GM12878 (cell line): ENCODE measurements at regions not wholly inside any gene's neighbourhood (a gene's known extent, or its start where the extent isn't known, plus 50 kb on each side); places are given as distances from the start of the nearest gene placed in this dataset.

Source experiments
- ATAC-seq: fragments of 200-7000 bp; cut with Tn5 transposase; 3 replicates; pipeline ENCODE4 v1.9.1; 2020; ENCODE audit warnings: mild to moderate bottlenecking, moderate library complexity
- BruUV-seq: library from RNA; stranded (reverse); fragments of 400-500 nt; replicated peaks from 2 replicates; lab custom pipeline; 2021; lab: Mats Ljungman, UMichigan
- CTCF ChIA-PET: fragments of 300-600 bp; sonication (Branson Sonifier 250); formaldehyde crosslinking; extraction: SDS; loops from one replicate; lab custom pipeline; 2021; ENCODE audit warnings: inconsistent platforms; lab: Yijun Ruan, JAX
- POLR2A ChIA-PET: fragments of 350-600 bp; formaldehyde crosslinking; extraction: SDS; loops from one replicate; lab custom pipeline; 2021; ENCODE audit warnings: inconsistent platforms; lab: Charles Lee
- RAD21 ChIA-PET: fragments of 300-600 bp; sonication (Branson Sonifier 250); formaldehyde crosslinking; loops from one replicate; lab custom pipeline; 2023; ENCODE audit warnings: antibody characterized with exemption; ENCODE audit not compliant: unreplicated experiment; lab: Charles Lee
- SMC1A ChIA-PET: fragments of 300-600 bp; sonication (Branson Sonifier 250); formaldehyde crosslinking; loops from one replicate; lab custom pipeline; 2023; ENCODE audit not compliant: unreplicated experiment, uncharacterized antibody; lab: Charles Lee
- DNase-seq: peaks from one replicate; pipeline ENCODE4 v3.0.0-alpha.2; 2011; ENCODE audit warnings: low read depth, low spot score
- FAIRE-seq: peaks from 3 replicates; lab custom pipeline; 2011; peaks lifted over from hg19 to GRCh38; lab: Jason Lieb, UNC
- H2AFZ ChIP-seq: 2 replicates; pipeline ENCODE4 v1.6.0; 2011; ENCODE audit warnings: low read depth, low read length, control low read depth; ENCODE audit not compliant: control insufficient read depth
- H3K27ac ChIP-seq: 2 replicates; pipeline ENCODE4 v1.5.1; 2011; ENCODE audit warnings: control low read depth; ENCODE audit not compliant: control insufficient read depth, insufficient read depth
- H3K27me3 ChIP-seq, 2 experiments: replicated peaks in 1 of 2; 2 replicates each; pipeline versions ENCODE4 v1.6.0 to v1.6.1; 2011; ENCODE audit warnings: low read length in 1 of 2; ENCODE audit not compliant: control insufficient read depth in 2 of 2, insufficient read depth in 2 of 2
- H3K36me3 ChIP-seq, 2 experiments: 2 replicates each; pipeline ENCODE4 v1.5.1; 2011; ENCODE audit warnings: low read length in 1 of 2; ENCODE audit not compliant: control insufficient read depth in 2 of 2, insufficient read depth in 2 of 2
- H3K4me1 ChIP-seq: 2 replicates; pipeline ENCODE4 v1.6.1; 2011; ENCODE audit warnings: mild to moderate bottlenecking, low read length, moderate library complexity, mixed read lengths; ENCODE audit not compliant: control insufficient read depth, insufficient read depth
- H3K4me2 ChIP-seq: 2 replicates; pipeline ENCODE4 v1.6.0; 2011; ENCODE audit warnings: control low read depth; ENCODE audit not compliant: control insufficient read depth, insufficient read depth
- H3K4me3 ChIP-seq: fragments of 200-600 bp; sonication (generic); 2 replicates; pipeline ENCODE4 v1.5.1; 2016
- H3K79me2 ChIP-seq: 2 replicates; pipeline ENCODE4 v1.6.0; 2011; ENCODE audit warnings: low read length; ENCODE audit not compliant: control insufficient read depth, insufficient read depth
- H3K9ac ChIP-seq: 2 replicates; pipeline ENCODE4 v1.8.0; 2011; ENCODE audit warnings: low read length, control low read depth, mixed read lengths; ENCODE audit not compliant: control insufficient read depth, insufficient read depth
- H3K9me3 ChIP-seq: replicated peaks from 3 replicates; pipeline ENCODE4 v1.5.1; 2011; ENCODE audit warnings: mild to moderate bottlenecking, low read length; ENCODE audit not compliant: control insufficient read depth, insufficient read depth
- H4K20me1 ChIP-seq: 2 replicates; pipeline ENCODE4 v1.6.0; 2011; ENCODE audit not compliant: control insufficient read depth, insufficient read depth
- CBX5 ChIP-seq: sonication (generic); IDR thresholded peaks from 2 replicates; pipeline ENCODE4 v1.6.1; 2016; ENCODE audit warnings: low read depth, moderate library complexity, mild to moderate bottlenecking, inconsistent platforms
- CEBPB ChIP-seq, 2 experiments: fragments of 150-350 bp in 1 of 2; IDR thresholded peaks; 2 replicates each; pipeline ENCODE4 v1.6.1; 2012 to 2014; ENCODE audit warnings: low read depth in 2 of 2, low read length in 2 of 2, borderline replicate concordance in 1 of 2, inconsistent platforms in 1 of 2
- CTCF ChIP-seq, 3 experiments: IDR thresholded peaks in 2 of 3; conservative IDR thresholded peaks in 1 of 3; 2 replicates each; pipeline ENCODE4 v1.5.1; 2011; ENCODE audit warnings: low read depth in 3 of 3, low read length in 3 of 3, mild to moderate bottlenecking in 3 of 3, control low read depth in 2 of 3, moderate library complexity in 2 of 3, inconsistent platforms in 1 of 3, mixed read lengths in 1 of 3; ENCODE audit not compliant: control insufficient read depth in 2 of 3, insufficient read depth in 1 of 3; ENCODE audit errors: extremely low read depth in 1 of 3
- EED ChIP-seq: sonication (generic); IDR thresholded peaks from 2 replicates; pipeline ENCODE4 v1.6.1; 2016; ENCODE audit warnings: antibody characterized with exemption, low read depth
- EGR1 ChIP-seq, 2 experiments: IDR thresholded peaks; 1 replicate in 1 of 2; 2 replicates in 1 of 2; pipeline ENCODE4 v1.6.1; 2011 to 2012; ENCODE audit warnings: low read depth in 2 of 2, low read length in 2 of 2, borderline replicate concordance in 1 of 2, mild to moderate bottlenecking in 1 of 2, moderate library complexity in 1 of 2
- ESRRA ChIP-seq: IDR thresholded peaks from 2 replicates; pipeline ENCODE4 v1.6.1; 2012; ENCODE audit warnings: mild to moderate bottlenecking, low read length, improper control_type of control experiment
- EZH2 ChIP-seq: IDR thresholded peaks from 2 replicates; pipeline ENCODE4 v1.6.1; 2012; ENCODE audit warnings: low read depth, mild to moderate bottlenecking, control low read depth, inconsistent platforms, low read length, borderline replicate concordance; ENCODE audit not compliant: control insufficient read depth
- HDAC2 ChIP-seq: fragments of 200-600 bp; sonication (generic); IDR thresholded peaks from 2 replicates; pipeline ENCODE4 v1.6.1; 2017
- IKZF1 ChIP-seq: fragments of 450-650 bp; conservative IDR thresholded peaks from 2 replicates; pipeline ENCODE4 v1.6.1; 2017; ENCODE audit warnings: antibody characterized with exemption, mild to moderate bottlenecking
- IRF4 ChIP-seq: IDR thresholded peaks from 2 replicates; pipeline ENCODE4 v1.6.1; 2011; ENCODE audit warnings: low read depth, low read length
- JUNB ChIP-seq: IDR thresholded peaks from 2 replicates; pipeline ENCODE4 v1.6.1; 2016; ENCODE audit warnings: antibody characterized with exemption, mild to moderate bottlenecking
- KAT2A ChIP-seq: conservative IDR thresholded peaks from 2 replicates; pipeline ENCODE4 v1.6.1; 2011; ENCODE audit warnings: low read depth, low read length; ENCODE audit not compliant: control insufficient read depth
- MTA2 ChIP-seq: fragments of 450-650 bp; IDR thresholded peaks from 2 replicates; pipeline ENCODE4 v1.6.1; 2016; ENCODE audit warnings: low read depth, mild to moderate bottlenecking, moderate library complexity
- NFXL1 ChIP-seq: fragments of 450-650 bp; IDR thresholded peaks from 2 replicates; pipeline ENCODE4 v1.6.1; 2017; ENCODE audit warnings: antibody characterized with exemption, mild to moderate bottlenecking, borderline replicate concordance
- RELA ChIP-seq: fragments of 450-650 bp; IDR thresholded peaks from 2 replicates; pipeline ENCODE4 v1.8.0; 2014; ENCODE audit warnings: borderline replicate concordance; ENCODE audit not compliant: partially characterized antibody
- RUNX3 ChIP-seq: IDR thresholded peaks from 2 replicates; pipeline ENCODE4 v1.6.1; 2012; ENCODE audit warnings: low read length, inconsistent platforms
- TCF3 ChIP-seq: IDR thresholded peaks from 2 replicates; pipeline ENCODE4 v1.6.1; 2012; ENCODE audit warnings: low read depth, mild to moderate bottlenecking, low read length, borderline replicate concordance; ENCODE audit not compliant: insufficient read depth
- ZNF274 ChIP-seq: IDR thresholded peaks from one replicate; pipeline ENCODE4 v1.8.0; 2011; ENCODE audit not compliant: insufficient read length, insufficient read depth
- ZNF687 ChIP-seq: fragments of 450-650 bp; IDR thresholded peaks from 2 replicates; pipeline ENCODE4 v1.6.1; 2017; ENCODE audit warnings: mild to moderate bottlenecking, moderate library complexity
- WGBS: methylation state at CpG from one replicate; pipeline ENCODE4 v1.1.6; 2016; ENCODE audit warnings: low lambda C conversion rate; ENCODE audit not compliant: insufficient replicate concordance, insufficient coverage; ENCODE audit errors: missing lambda C conversion rate; 5-methylcytosine and 5-hydroxymethylcytosine counted together
- in situ Hi-C: fragments of 300-500 bp; cut with MboI; formaldehyde crosslinking; loops from 9 replicates; pipeline ENCODE4 v1.14.3; 2018; ENCODE audit warnings: mixed read lengths
- intact Hi-C: fragments of 100-400 bp; cut with micrococcal nuclease; formaldehyde crosslinking; loops from one replicate; pipeline ENCODE4 v1.14.2; 2022; ENCODE audit not compliant: unreplicated experiment

DNA sequence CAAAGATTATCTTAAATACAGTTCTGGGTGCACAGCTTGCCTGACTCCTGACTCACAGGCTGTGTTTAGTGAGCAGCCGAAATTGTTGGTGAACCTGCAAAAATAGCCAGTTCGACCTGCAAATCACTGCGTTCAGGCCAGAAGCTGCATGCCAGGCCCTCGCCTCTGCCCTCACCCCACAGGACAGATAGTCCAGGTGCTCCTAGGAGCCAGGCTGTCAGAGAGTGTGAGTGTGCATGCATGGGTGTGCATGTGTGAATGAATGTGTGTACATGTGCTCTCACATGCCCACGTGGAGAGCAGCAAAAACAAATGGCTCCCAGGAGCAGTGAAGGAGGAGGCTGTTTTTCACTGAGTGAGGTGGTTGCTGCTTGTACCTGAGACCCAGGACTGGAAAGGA, 131.8 kb downstream of the ABCC12 start (continued):
- no peak for TF ChIP-seq ZNF274

- ChIA-PET RAD21 (no interaction called here), POLR2A (no interaction called here)
- no peaks in the 10 kb centered on the region for H3K4me1 ChIP-seq
- peak; percentile 40; the same call in 1 of the 2 replicates for TF ChIP-seq IRF4
- TF ChIP-seq CTCF (IDR thresholded peaks at IDR 0.05 in 2 of 3, conservative IDR thresholded peaks at IDR 0.05 in 1 of 3; ENCODE audit: control insufficient read depth in 2 of 3, extremely low read depth in 1 of 3, insufficient read depth in 1 of 3, low read depth in 3 of 3, low read length in 3 of 3), result no peak
- TF ChIP-seq EED, result 0 out of 2 replicates have a peak, but pooled peaks have one; percentile 20
- TF ChIP-seq HDAC2, result no peak
- no peak for TF ChIP-seq CBX5
- TF ChIP-seq MTA2, result no peak
- no peak for TF ChIP-seq EGR1 (IDR thresholded peaks at IDR 0.05; ENCODE audit: borderline replicate concordance in 1 of 2, low read depth in 2 of 2, low read length in 2 of 2)
- no peak for TF ChIP-seq ZNF687
- TF ChIP-seq IKZF1, result peak; percentile 32; the same call in 1 of the 2 replicates
- no peak for TF ChIP-seq NFXL1
- no peak for TF ChIP-seq TCF3
- no peak for TF ChIP-seq KAT2A
- TF ChIP-seq CEBPB (IDR thresholded peaks at IDR 0.05; ENCODE audit: borderline replicate concordance in 1 of 2, low read depth in 2 of 2, low read length in 2 of 2), result no peak
- TF ChIP-seq RELA, result no peak
- peak; percentile 84 for TF ChIP-seq JUNB
- no peak for TF ChIP-seq ESRRA
- peak; percentile 23 for TF ChIP-seq RUNX3
- TF ChIP-seq EZH2, result no peak
Observed at GRCh38 chr16:48022496-48022895, 133.3 kb downstream of the ABCC12 start.

More at GRCh38 chr16:48022496-48022895, 133.3 kb downstream of the ABCC12 start:
- intact Hi-C loops (no loop called here), in situ Hi-C loops (no loop called here)
- Histone ChIP-seq H3K27ac (no peak overlapping the region), H3K4me3 (no peak overlapping the region), H3K9me3 (no peaks in the 10 kb centered on the region), H4K20me1 (no peaks in the 10 kb centered on the region), H3K4me2 (no peak overlapping the region), H3K9ac (no peak overlapping the region), H2AFZ (no peak overlapping the region), H3K36me3 (no peaks in the 10 kb centered on the region), H3K27me3 (no peaks in the 10 kb centered on the region), H3K79me2 (no peaks in the 10 kb centered on the region)
- 6% methylated on average over 5 of the region's 5 CpGs for WGBS
- no TSS peak for BruUV-seq
- CTCF ChIA-PET, result interaction anchor here (0.5 to 1.3 kb wide), 5 partner anchors 10 to 305 kb away, joined by 3 to 4 read pairs (median 3); no protein-coding TSS in a partner anchor
- DNase-seq, result no peak
- ATAC-seq, result peak; percentile 66
- SMC1A ChIA-PET, result interaction anchor here (1.0 to 1.2 kb wide), 3 partner anchors 14 to 101 kb away, joined by 3 to 4 read pairs (median 3); no protein-coding TSS in a partner anchor
- FAIRE-seq, result no peak
